Thoracic aorta (tissue), 2 donors: ENCODE measurements at regions not wholly inside any gene's neighbourhood (a gene's known extent, or its start where the extent isn't known, plus 50 kb on each side); places are given as distances from the start of the nearest gene placed in this dataset.

Experiments used
- ATAC-seq: fragments of 150-250 bp; one replicate; pipeline ENCODE4 v1.8.0; 2017; ENCODE audit warnings: low read depth; ENCODE audit not compliant: insufficient number of reproducible peaks, low FRiP score
- DNase-seq: peaks from one replicate; pipeline ENCODE4 v3.0.0-alpha.2; 2020; ENCODE audit warnings: low spot score
- H3K27ac ChIP-seq, 2 donors: fragments of 200-600 bp; sonication (generic); 1 replicate in 1 of 2; 2 replicates in 1 of 2; pipeline ENCODE4 v1.5.1; 2016; ENCODE audit warnings: mild to moderate bottlenecking in 2 of 2, moderate library complexity in 2 of 2
- H3K27me3 ChIP-seq: fragments of 200-600 bp; sonication (generic); replicated peaks from 2 replicates; pipeline ENCODE4 v1.6.0; 2016; ENCODE audit warnings: mild to moderate bottlenecking; ENCODE audit not compliant: insufficient read depth
- H3K36me3 ChIP-seq: fragments of 200-600 bp; sonication (generic); one replicate; pipeline ENCODE4 v1.5.1; 2016
- H3K4me1 ChIP-seq, 2 donors: fragments of 200-600 bp; sonication (generic); 1 replicate in 1 of 2; 2 replicates in 1 of 2; pipeline versions ENCODE4 v1.5.1 to v1.6.0; 2016; ENCODE audit warnings: low read depth in 2 of 2, mild to moderate bottlenecking in 1 of 2; ENCODE audit not compliant: control insufficient read depth in 1 of 2
- H3K4me3 ChIP-seq: fragments of 200-600 bp; sonication (generic); 2 replicates; pipeline ENCODE4 v1.5.1; 2016; ENCODE audit warnings: mild to moderate bottlenecking
- H3K9me3 ChIP-seq: fragments of 200-600 bp; sonication (generic); 2 replicates; pipeline ENCODE4 v1.5.1; 2016
- CTCF ChIP-seq: fragments of 200-600 bp; sonication (generic); IDR thresholded peaks from one replicate; pipeline ENCODE4 v1.5.1; 2019; ENCODE audit warnings: antibody characterized with exemption

GRCh38 chr6:8589941-8590729 lies 154.8 kb upstream of the SLC35B3 start:
- no peak overlapping the region for H3K4me3 ChIP-seq
- no peak for TF ChIP-seq CTCF
- H3K4me1 ChIP-seq: peaks cover 0 to 6% of the 10 kb centered on the region in 2 donors
- peaks cover 6% of the 10 kb centered on the region for H3K9me3 ChIP-seq
- H3K27me3 ChIP-seq: no peaks in the 10 kb centered on the region
- no peak overlapping the region for H3K27ac ChIP-seq
- H3K36me3 ChIP-seq: no peaks in the 10 kb centered on the region
- DNase-seq: no peak
- ATAC-seq: no peak

DNA sequence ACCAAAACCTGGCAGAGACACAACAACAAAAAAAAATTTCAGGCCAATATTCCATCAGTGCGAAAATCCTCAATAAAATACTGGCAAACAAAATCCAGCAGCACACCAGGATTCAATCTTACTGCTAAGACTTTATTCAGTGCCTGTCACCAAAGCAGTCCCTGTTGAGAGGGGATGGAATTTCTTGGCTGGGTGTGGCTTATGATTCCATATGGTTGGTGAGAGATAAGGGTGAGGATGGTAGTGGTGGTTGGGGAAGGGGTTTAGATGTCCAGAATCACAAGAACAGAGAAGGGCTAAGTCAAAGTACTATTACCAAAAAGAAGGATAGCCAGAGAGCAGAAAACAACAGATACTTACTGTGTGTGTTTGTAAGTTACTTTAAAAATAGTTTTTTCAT lies 152.8 kb upstream of the SLC35B3 start:
- Histone ChIP-seq H3K36me3 (no peaks in the 10 kb centered on the region), H3K4me1 (peaks cover 0 to 6% of the 10 kb centered on the region in 2 donors), H3K27ac (no peak overlapping the region), H3K9me3 (peaks cover 6% of the 10 kb centered on the region), H3K27me3 (no peaks in the 10 kb centered on the region), H3K4me3 (no peak overlapping the region)
- DNase-seq (no peak), ATAC-seq (no peak)
- no peak for TF ChIP-seq CTCF

- H3K36me3 ChIP-seq: no peaks in the 10 kb centered on the region
- no peak overlapping the region for H3K4me3 ChIP-seq
- ATAC-seq (no peak), DNase-seq (no peak)
- peaks cover 3% of the 10 kb centered on the region for H3K9me3 ChIP-seq
- TF ChIP-seq CTCF: no peak
- H3K27me3 ChIP-seq: no peaks in the 10 kb centered on the region
- no peak overlapping the region for H3K27ac ChIP-seq
- H3K4me1 ChIP-seq: no peaks in the 10 kb centered on the region
Measured at GRCh38 chr6:8583291-8583690, 147.9 kb upstream of the SLC35B3 start.

GRCh38 chr6:8579372-8579771 lies 144.0 kb upstream of the SLC35B3 start:
- Histone ChIP-seq H3K4me1 (no peaks in the 10 kb centered on the region), H3K27ac (no peak overlapping the region), H3K36me3 (no peaks in the 10 kb centered on the region), H3K9me3 (no peaks in the 10 kb centered on the region), H3K4me3 (no peak overlapping the region), H3K27me3 (no peaks in the 10 kb centered on the region)
- ATAC-seq (no peak), DNase-seq (no peak)
- TF ChIP-seq CTCF: no peak

GRCh38 chr6:8578006-8578405 lies 142.7 kb upstream of the SLC35B3 start:
- Histone ChIP-seq H3K9me3 (no peaks in the 10 kb centered on the region), H3K36me3 (no peaks in the 10 kb centered on the region), H3K4me3 (no peak overlapping the region), H3K27me3 (no peaks in the 10 kb centered on the region), H3K4me1 (no peaks in the 10 kb centered on the region), H3K27ac (no peak overlapping the region)
- TF ChIP-seq CTCF: no peak
- ATAC-seq (no peak), DNase-seq (no peak)
